ENCODE measurements at regions not wholly inside any gene's neighbourhood (a gene's known extent, or its start where the extent isn't known, plus 50 kb on each side); places are given as distances from the start of the nearest gene placed in this dataset.

DNA sequence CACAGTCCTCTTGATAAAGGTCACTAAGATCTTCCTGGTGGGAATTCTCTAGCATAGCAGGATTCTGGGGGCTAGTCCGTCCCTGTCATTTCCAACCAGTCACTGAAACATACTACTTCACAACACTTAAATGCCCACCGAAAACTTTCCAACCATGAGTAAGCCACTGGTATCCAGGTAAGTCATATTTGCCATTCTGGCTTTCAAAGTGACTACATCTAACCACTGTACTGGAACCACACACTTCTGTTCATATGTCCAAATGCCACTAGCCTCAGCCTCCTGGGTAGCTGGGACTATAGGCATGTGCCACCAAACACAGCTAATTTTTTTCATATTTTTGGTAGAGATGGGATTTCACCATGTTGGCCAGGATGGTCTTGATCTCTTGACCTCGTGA lies 64.3 kb upstream of the VANGL1 start:
- Histone ChIP-seq H3K4me1 (ENCODE audit: insufficient read depth) (no peaks in the 10 kb centered on the region), H3K27ac (ENCODE audit: low read depth) (no peak overlapping the region), H3K4me3 (ENCODE audit: low read depth, low read length) (no peak overlapping the region), H3K36me3 (ENCODE audit: insufficient read depth) (no peaks in the 10 kb centered on the region)
- DNase-seq (ENCODE audit: extremely low spot score) = no peak
- 98% methylated on average over 3 of the region's 3 CpGs for whole genome bisulfite sequencing

DNA sequence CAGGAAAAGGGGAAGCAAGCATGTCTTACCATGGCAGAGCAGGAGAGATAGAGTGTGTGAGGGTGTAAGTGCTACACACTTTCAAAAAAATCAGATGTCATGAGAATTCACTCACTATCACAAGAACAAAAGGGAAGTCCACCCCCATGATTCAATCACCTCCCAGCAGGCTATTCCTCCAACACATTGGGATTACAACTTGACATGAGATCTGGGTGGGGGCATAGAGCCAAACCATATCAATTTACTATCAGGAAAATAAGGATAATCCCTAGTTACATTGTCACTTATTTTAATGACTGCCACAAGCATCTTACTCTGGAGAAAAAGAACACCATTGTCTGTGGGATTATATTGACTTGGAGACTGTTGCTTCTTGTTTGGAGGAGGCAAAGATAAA lies 66.1 kb upstream of the VANGL1 start:
- Histone ChIP-seq H3K4me1 (ENCODE audit: insufficient read depth) (no peaks in the 10 kb centered on the region), H3K27ac (ENCODE audit: low read depth) (no peak overlapping the region), H3K4me3 (ENCODE audit: low read depth, low read length) (no peak overlapping the region), H3K36me3 (ENCODE audit: insufficient read depth) (no peaks in the 10 kb centered on the region)
- DNase-seq (ENCODE audit: extremely low spot score) = no peak

DNA sequence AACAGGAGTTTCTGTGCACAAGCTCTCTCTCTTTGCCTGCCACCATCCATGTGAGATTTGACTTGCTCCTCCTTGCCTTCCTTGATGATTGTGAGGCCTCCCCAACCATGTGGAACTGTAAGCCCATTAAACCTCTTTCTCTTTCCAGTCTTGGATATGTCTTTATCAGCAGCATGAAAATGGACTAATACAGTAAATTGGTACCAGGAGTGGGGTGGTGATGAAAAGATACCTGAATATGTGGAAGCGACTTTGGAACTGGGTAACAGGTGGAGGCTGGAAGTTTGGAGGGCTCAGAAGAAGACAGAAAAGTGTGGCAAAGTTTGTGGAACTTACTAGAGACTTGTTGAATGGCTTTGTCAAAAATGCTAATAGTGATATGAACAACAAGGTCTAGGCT lies 69.1 kb upstream of the VANGL1 start:
- DNase-seq (ENCODE audit: extremely low spot score) = no peak
- Histone ChIP-seq H3K4me1 (ENCODE audit: insufficient read depth) (no peaks in the 10 kb centered on the region), H3K4me3 (ENCODE audit: low read depth, low read length) (no peak overlapping the region), H3K27ac (ENCODE audit: low read depth) (no peak overlapping the region), H3K36me3 (ENCODE audit: insufficient read depth) (no peaks in the 10 kb centered on the region)
- WGBS = 91% methylated on average over 1 of the region's 1 CpG

DNA sequence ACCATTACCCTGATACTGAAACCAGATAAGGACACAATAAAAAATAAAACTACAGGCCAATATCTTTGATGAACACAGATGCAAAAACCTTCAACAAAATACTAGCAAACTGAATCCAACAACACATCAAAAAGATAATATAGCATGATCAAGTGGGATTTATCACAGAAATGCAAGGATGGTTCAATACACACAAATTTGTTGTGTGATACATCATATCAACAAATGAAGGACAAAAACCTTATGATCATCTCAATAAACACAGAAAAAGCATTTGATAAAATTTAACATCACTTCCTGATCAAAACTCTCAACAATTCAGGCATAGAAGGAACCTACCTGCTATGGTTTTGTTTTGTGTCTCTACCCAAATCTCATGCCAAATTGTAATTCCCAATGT lies 74.3 kb upstream of the VANGL1 start:
- Histone ChIP-seq H3K36me3 (ENCODE audit: insufficient read depth) (no peaks in the 10 kb centered on the region), H3K4me3 (ENCODE audit: low read depth, low read length) (no peak overlapping the region), H3K27ac (ENCODE audit: low read depth) (no peak overlapping the region), H3K4me1 (ENCODE audit: insufficient read depth) (no peaks in the 10 kb centered on the region)
- no peak for DNase-seq (ENCODE audit: extremely low spot score)

DNA sequence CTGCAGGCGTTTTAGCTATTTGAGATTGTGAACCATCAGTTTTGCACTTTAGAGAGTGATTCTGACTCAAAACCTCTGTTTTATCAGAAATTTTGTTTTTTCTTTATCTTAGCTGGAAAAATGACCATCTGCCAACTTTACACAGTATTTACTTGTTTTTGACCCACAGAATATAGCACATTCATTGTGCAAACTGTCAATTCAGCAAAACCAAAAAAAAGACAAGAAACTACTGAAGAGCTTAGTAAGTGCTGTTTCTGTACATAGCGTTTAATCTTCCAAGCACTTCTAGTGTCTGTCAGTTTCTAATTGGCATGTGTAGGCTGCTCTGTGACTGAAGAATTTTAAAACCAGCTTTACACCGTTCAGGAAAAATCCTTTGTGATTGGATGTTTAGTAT lies 76.0 kb upstream of the VANGL1 start:
- Histone ChIP-seq H3K4me3 (ENCODE audit: low read depth, low read length) (no peak overlapping the region), H3K27ac (ENCODE audit: low read depth) (no peak overlapping the region), H3K36me3 (ENCODE audit: insufficient read depth) (no peaks in the 10 kb centered on the region), H3K4me1 (ENCODE audit: insufficient read depth) (no peaks in the 10 kb centered on the region)
- WGBS = 55% methylated on average over 3 of the region's 3 CpGs
- DNase-seq (ENCODE audit: extremely low spot score) = no peak

DNA sequence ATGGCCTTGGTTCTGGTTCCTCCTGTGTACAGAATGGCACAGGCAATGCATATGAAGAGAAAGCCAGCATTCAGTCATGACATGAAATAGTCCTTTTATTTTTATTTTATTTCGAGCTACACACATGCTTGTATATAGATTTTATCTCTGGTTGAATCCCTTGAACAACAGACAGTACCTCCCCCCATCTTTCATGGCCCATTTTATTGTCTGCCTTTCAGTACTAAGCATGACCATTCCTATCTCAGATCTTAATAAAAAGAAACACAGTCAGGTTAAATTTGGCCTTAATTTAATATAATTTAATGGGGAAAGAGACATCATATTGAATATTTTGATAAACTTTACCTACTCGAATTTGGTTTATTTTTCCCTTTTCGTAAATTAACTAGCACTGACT lies 76.4 kb upstream of the VANGL1 start:
- Histone ChIP-seq H3K4me1 (ENCODE audit: insufficient read depth) (no peaks in the 10 kb centered on the region), H3K4me3 (ENCODE audit: low read depth, low read length) (no peak overlapping the region), H3K36me3 (ENCODE audit: insufficient read depth) (no peaks in the 10 kb centered on the region), H3K27ac (ENCODE audit: low read depth) (no peak overlapping the region)
- DNase-seq (ENCODE audit: extremely low spot score) = no peak
- 66% methylated on average over 3 of the region's 3 CpGs for WGBS

DNA sequence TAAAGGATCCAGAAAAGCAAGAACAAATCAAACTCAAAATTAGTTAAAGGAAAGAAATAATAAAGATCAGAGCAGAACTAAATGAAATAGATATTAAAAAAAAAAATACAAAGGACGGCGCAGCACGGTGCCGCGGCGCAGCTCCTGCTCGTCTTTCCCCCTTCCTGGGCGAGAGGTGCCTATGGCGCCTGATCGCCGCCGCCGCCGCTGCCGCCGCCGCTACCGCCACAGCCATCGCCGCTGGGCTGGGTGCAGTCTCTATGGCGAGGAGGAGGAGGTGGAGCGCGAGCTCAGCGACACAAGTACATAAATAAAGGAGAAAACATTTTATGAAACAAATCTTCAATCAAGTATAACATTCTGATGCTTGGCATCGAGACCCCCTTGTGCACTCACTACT lies 77.6 kb upstream of the VANGL1 start:
- Histone ChIP-seq H3K36me3 (ENCODE audit: insufficient read depth) (no peaks in the 10 kb centered on the region), H3K4me1 (ENCODE audit: insufficient read depth) (no peaks in the 10 kb centered on the region), H3K27ac (ENCODE audit: low read depth) (no peak overlapping the region), H3K4me3 (ENCODE audit: low read depth, low read length) (no peak overlapping the region)
- DNase-seq (ENCODE audit: extremely low spot score) = no peak
- 24% methylated on average over 25 of the region's 25 CpGs for WGBS

DNA sequence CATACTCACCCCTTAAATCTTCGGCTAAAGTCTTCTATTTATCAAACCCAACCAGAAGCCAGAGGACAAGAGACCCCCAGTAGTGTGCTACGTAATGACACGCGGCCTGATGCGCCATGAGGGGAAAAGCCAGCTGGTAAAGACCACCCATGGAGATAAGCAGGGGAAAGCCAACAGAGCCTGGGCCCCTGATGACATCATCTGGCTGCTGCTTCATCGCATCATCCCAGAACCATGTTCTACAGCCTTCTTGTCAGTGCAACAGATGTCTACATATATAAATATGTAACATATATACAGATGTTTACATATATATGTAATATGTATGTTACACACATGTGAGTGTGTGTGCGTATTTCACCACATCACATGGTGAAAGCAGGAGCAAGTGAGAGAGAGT lies 81.7 kb upstream of the VANGL1 start:
- DNase-seq (ENCODE audit: extremely low spot score) = no peak
- Histone ChIP-seq H3K27ac (ENCODE audit: low read depth) (no peak overlapping the region), H3K36me3 (ENCODE audit: insufficient read depth) (no peaks in the 10 kb centered on the region), H3K4me1 (ENCODE audit: insufficient read depth) (no peaks in the 10 kb centered on the region), H3K4me3 (ENCODE audit: low read depth, low read length) (no peak overlapping the region)
- WGBS = 56% methylated on average over 7 of the region's 7 CpGs

DNA sequence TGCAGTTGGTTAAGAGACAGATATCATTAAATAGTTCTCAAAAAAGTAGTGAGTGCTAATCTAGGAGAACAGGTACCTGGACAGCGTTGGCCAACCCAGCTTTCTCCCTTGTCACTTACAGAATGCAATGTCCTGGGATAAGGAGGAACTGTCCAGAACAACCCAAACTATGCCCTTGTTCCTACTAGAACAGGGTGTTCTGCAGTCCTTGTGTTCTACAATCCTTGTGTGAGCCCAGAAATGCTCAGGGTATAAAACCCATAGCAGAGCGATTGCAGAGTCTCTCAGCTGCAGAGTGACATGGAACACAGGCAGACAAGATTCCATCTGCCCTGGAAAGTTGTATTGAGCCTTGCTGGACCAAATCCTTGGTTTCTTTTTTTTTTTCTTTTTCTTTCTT lies 83.5 kb upstream of the VANGL1 start:
- DNase-seq (ENCODE audit: extremely low spot score) = no peak
- Histone ChIP-seq H3K4me1 (ENCODE audit: insufficient read depth) (no peaks in the 10 kb centered on the region), H3K36me3 (ENCODE audit: insufficient read depth) (no peaks in the 10 kb centered on the region), H3K27ac (ENCODE audit: low read depth) (no peak overlapping the region), H3K4me3 (ENCODE audit: low read depth, low read length) (no peak overlapping the region)
- WGBS = 94% methylated on average over 2 of the region's 2 CpGs

DNA sequence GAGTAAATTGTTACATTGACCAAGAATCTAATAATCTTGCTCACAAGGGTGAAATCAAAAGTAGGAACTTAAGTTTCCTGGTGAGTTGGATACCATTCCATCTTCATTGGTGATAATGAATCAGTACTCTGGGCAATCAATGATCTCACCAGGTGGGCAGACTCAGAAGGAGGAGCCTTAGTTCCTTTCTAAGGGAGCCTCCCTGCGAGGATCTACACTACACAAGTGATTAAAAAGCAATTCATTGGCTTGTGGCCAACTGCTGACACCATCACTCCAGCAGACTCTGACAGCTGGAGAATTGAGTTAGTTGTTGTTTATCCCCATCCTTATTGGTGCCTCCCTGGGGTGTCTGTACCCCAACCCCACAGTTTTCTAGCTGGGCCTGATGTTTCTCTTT lies 84.1 kb upstream of the VANGL1 start:
- H3K27ac ChIP-seq (ENCODE audit: low read depth) = no peak overlapping the region
- WGBS = 79% methylated on average over 1 of the region's 1 CpG
- no peaks in the 10 kb centered on the region for H3K36me3 ChIP-seq (ENCODE audit: insufficient read depth)
- no peak for DNase-seq (ENCODE audit: extremely low spot score)
- H3K4me1 ChIP-seq (ENCODE audit: insufficient read depth) = no peaks in the 10 kb centered on the region
- no peak overlapping the region for H3K4me3 ChIP-seq (ENCODE audit: low read depth, low read length)

DNA sequence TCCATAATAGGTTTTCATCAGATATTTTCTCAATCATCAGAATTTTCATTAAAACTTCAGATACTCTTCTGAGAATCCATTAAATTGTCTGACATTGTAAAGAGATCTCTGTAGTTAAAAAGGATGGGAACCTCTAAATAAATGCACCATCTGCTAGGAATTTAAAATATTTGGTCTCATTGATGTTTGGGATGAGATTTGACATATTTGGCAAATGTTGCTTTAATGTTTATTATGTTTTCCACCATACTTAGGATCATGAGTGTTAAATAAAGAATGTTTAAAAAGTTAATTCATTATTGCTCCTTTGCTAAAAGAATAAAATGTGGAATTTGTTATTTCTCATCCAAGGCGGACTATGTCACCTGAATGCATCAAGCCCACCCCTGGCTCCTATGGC lies 85.5 kb upstream of the VANGL1 start:
- 96% methylated on average over 1 of the region's 1 CpG for WGBS
- Histone ChIP-seq H3K4me1 (ENCODE audit: insufficient read depth) (no peaks in the 10 kb centered on the region), H3K27ac (ENCODE audit: low read depth) (no peak overlapping the region), H3K36me3 (ENCODE audit: insufficient read depth) (no peaks in the 10 kb centered on the region), H3K4me3 (ENCODE audit: low read depth, low read length) (no peak overlapping the region)
- no peak for DNase-seq (ENCODE audit: extremely low spot score)

DNA sequence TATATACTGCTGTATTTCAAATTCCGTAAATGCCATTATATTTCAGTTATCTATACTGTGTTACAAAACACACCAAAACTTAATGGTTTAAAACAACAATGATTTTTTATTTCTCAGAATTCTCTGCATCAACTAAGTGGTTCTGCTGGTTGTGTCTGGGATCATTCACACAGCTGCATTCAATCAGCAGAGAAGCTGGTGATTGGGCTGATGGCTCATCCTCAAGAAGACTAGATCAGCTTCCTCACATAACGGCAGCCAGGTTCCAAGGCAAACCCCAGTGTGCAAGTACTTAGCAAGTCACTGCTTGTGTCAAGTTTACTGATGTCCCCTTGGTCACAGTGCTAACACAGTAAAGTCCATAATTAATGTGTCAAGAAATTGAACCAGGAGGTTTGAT lies 86.3 kb upstream of the VANGL1 start:
- Histone ChIP-seq H3K4me1 (ENCODE audit: insufficient read depth) (no peaks in the 10 kb centered on the region), H3K36me3 (ENCODE audit: insufficient read depth) (no peaks in the 10 kb centered on the region), H3K27ac (ENCODE audit: low read depth) (no peak overlapping the region), H3K4me3 (ENCODE audit: low read depth, low read length) (no peak overlapping the region)
- no peak for DNase-seq (ENCODE audit: extremely low spot score)
- 10% methylated on average over 2 of the region's 2 CpGs for WGBS

DNA sequence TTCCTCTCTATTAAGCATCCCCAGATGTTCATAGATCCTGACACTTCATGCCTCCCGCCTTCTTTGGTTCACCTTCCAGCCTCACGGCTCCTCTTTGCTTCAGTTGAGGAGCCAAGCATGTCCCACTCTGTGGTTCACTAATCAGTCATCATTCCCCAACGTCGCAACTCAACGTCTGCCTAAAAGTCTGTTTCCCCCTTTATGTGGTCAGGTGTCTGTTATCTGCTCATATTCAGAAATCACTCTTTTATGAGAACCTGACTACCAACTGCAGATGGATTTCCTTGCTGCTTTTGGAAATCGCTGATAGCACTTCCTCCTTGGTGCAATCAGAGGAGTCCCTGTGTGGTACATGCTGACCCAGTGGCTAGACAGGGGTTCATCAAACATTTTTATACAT lies 94.1 kb upstream of the VANGL1 start:
- Histone ChIP-seq H3K4me1 (ENCODE audit: insufficient read depth) (no peaks in the 10 kb centered on the region), H3K4me3 (ENCODE audit: low read depth, low read length) (no peak overlapping the region), H3K36me3 (ENCODE audit: insufficient read depth) (no peaks in the 10 kb centered on the region), H3K27ac (ENCODE audit: low read depth) (no peak overlapping the region)
- WGBS = 65% methylated on average over 6 of the region's 6 CpGs
- DNase-seq (ENCODE audit: extremely low spot score) = no peak

DNA sequence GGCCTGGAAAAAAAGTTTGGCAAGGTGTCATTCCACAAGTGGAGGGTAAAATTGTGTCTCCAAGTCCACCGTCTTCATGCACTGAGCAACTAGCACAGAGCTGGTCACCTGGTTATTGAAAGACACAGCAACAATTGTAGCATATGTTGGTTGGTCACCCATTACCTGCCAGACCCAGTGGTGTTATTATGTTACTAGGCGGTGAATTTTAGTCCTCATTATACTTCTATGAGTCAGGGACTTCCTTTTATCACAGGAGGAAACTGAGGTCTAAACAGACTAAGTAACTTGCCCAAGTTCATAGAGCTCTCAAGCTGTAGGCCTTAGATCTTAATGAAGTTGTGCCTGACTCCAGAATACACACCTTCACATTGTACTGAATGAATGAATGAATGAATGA lies 94.9 kb upstream of the VANGL1 start:
- 94% methylated on average over 2 of the region's 2 CpGs for WGBS
- H3K27ac ChIP-seq (ENCODE audit: low read depth) = no peak overlapping the region
- no peaks in the 10 kb centered on the region for H3K4me1 ChIP-seq (ENCODE audit: insufficient read depth)
- no peak for DNase-seq (ENCODE audit: extremely low spot score)
- H3K4me3 ChIP-seq (ENCODE audit: low read depth, low read length) = no peak overlapping the region
- H3K36me3 ChIP-seq (ENCODE audit: insufficient read depth) = no peaks in the 10 kb centered on the region

DNA sequence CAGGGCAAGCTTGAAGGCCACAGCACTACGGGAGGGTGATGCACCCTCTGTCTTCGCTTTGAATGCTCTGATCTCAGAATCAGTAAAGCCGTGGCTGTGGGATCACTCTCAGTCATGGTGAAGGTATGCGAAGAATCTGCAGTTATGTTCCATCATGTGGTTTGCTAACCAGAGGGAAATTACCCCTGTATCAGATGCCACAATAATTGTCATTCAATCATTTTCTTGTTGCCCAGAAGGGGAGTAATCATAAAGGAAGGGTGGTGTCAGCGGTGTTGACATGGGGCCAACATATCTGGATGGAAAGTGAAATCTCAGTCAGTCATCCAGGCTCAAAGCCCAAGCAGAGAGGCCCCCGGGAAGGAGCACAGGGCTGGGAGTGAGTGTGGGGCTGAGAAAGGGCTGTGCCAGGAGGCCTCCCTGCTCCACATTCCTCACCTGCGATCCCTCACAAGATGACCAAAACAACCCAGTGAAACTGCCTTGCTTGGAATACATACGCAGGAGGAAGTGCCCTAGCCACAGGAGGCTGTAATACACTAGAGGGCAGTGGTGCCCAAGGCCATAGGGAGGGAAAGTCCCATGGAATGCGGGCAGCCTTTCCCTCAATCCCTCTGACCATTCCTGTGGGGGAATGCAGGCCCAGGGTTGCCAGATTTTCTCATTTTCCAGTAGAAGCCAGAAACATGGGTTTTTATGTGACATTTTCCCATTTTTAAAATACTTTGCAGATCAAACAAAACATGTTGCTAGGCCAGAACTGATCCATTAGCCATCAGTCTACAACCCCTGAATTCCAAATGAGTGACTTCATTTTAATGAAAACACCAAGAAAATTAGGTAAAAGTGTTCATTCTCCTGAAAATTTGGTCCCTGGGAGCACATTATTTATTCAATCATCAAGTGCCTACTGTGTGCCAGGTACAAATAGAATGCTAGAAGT lies 95.7 kb upstream of the VANGL1 start:
- Histone ChIP-seq H3K4me3 (ENCODE audit: low read depth, low read length) (no peak overlapping the region), H3K27ac (ENCODE audit: low read depth) (no peak overlapping the region), H3K36me3 (ENCODE audit: insufficient read depth) (no peaks in the 10 kb centered on the region), H3K4me1 (ENCODE audit: insufficient read depth) (no peaks in the 10 kb centered on the region)
- WGBS = 42% methylated on average over 9 of the region's 9 CpGs
- no peak for DNase-seq (ENCODE audit: extremely low spot score)
